GM18498 (cell line): ENCODE measurements at regions not wholly inside any gene's neighbourhood (a gene's known extent, or its start where the extent isn't known, plus 50 kb on each side); places are given as distances from the start of the nearest gene placed in this dataset.
"Not testable (repeated sequence)": the region's sequence is repeated elsewhere in the genome, so short reads cannot be mapped to it uniquely, and the experiment has no call there.

Experiments used
- ATAC-seq: cut with Tn5 transposase; IDR thresholded peaks from one replicate; pipeline ENCODE4 v1.9.1; 2021; ENCODE audit warnings: mild to moderate bottlenecking, moderate library complexity; ENCODE audit not compliant: unreplicated experiment

GRCh38 chr7:25580141-25580540 is 351.9 kb upstream of the NPVF start:
- no peak for ATAC-seq

- no peak for ATAC-seq
Observed at GRCh38 chr7:25583621-25584020, 355.3 kb upstream of the NPVF start.

DNA sequence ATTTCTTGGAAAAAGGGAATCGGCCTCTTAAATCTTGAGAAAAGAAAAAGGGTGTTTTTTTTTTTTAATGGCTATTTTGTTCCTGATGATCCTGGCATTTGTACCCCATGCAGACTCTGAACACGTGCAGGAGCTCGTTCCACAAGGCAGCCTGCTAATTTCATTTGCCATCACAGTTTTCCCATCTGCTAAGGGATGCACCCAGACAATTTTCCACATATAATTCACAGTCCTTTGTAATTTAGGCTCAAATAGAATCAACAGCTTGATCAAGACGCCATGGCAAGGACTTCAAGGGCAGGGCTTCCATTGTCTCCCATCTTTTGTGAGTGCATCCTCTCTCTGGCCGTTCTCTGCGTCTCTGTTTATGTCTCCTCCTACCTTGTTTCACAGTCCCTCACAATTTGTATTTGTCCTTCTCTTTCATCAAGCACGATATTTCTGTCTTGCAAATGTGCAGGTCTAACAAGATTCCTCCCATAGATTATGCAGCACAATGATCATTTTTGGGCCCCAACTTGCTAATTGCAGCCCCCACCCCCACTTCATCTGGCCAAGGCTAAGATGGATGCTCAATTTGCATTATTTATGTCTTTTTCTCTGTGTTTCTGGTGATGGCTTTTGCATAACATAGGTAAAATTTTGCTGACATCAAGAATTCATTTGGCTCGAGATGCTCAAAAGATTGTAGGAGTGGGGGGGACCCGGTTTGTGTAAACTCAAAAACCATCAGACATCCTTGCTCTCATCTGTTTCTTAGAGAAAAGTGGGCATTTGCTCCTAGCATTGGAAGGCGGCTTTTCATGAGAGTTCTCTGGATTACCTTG is 356.0 kb upstream of the NPVF start:
- ATAC-seq, result no peak

DNA sequence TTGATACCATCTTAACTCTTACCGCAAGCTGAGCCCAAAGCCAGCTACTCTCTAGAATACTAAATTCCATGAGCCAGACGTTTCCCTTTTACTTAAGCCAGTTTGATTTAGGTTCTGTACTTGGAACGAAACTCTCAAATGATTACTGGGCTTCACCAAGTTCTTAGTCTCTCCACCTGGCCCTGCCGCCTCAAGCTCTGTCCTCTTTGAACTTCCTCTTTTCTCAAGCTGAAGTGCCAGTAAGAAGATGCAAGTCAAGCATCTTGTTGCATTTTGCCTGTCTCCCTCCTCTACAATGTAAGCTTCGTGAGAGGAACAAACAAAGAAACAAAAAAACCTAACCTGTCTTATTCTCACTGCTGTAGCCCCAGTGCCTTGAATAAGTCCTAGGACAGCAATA is 358.2 kb upstream of the NPVF start:
- no peak for ATAC-seq

DNA sequence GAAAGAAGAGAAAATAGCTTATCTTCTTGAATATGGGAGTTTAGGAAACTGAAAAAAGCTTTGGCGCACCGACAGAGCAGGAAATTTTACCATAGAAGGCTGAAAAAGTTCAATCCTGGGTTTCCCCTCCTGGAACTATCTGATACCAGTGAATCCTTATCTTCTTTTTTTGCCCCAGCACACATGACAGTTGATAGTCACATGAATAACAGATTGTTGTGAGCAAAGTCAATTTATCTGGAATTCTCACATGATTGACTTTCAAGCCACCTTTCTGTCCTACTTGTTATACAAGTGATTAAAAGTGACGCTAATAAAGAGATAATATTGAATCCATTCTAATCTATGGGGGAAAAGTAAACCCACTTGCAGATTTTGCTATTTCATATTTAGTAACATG is 365.8 kb upstream of the NPVF start:
- ATAC-seq, result no peak

DNA sequence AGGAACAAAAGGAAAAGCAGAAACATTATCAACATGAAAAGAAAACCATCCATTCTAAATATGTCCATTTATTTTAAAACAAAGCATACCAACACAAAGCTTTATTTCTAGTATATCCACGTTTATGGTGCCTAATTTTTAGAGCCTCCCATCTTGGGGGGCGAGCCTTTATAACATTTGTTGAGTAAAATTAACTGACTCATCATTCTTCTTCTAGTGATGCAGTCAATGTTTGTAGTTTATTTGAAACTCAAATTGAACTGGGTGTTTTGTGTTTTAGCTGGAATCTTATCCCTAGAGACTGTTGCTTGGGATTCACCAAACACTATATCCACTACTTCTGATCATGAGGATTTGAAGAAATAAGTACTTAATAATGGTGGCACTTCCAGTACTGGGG is 366.4 kb upstream of the NPVF start:
- ATAC-seq, result no peak

DNA sequence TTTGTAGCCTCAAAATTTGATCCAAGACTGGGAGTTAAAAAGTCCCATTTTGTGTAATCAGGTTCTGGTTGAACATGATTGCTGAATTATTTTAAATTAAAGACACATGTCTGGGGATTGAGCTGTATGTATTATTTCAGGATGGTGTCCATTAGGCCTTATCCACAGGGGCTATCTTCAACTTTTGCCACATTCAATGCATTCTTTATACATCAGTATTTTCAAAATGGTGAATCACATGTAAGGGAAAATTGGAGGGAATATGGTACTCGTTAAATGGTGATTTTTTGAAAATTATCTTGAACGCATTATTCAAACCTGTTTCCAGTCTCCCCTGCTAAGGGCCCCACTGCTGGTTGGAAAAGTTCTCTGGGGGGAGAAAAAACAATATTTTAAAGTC is 367.7 kb upstream of the NPVF start:
- no peak for ATAC-seq

DNA sequence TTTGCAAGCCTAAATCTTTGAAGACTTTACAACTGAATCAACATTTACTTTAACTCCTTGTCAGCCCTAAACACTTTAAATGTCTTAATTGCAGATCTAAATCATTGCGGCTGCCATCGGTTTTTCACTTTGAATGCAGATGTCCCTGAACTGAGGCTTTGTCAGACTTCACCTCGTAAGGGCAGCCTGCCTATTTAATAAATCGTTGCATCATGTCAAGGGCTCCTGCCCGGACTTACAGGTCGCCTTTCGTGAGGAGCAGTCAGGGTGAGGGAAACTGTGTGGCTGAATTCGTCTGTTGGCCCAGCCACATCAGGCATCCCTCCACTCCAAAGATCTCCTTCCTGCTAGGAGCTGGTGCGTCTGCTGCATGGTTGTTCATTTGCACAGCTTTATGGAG is 368.2 kb upstream of the NPVF start:
- no peak for ATAC-seq

DNA sequence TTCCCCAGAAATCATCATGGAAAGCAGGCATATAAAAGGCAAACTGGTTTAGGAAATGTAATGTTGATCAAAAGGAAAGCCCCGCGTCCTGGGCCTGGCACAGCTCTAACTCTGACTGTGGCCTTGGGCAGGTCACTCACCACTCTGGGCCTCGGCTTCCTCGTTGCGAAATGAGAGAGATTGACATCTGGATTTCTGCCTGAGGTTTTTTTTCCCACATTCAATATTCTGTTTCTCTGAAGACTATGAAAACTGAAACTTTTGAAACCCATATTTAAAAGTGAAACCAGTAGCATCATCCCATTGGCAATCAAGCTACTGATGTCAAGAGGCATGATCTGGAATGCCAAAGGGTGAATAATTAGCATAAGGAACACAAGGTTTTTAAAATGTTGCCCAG is 369.7 kb upstream of the NPVF start:
- ATAC-seq, result no peak

GRCh38 chr7:25598765-25599164 is 370.5 kb upstream of the NPVF start:
- no peak for ATAC-seq

GRCh38 chr7:25600262-25600920 is 372.1 kb upstream of the NPVF start:
- ATAC-seq, result no peak

- ATAC-seq, result not testable (repeated sequence)
Observed at GRCh38 chr7:25602730-25603426, 374.6 kb upstream of the NPVF start.

DNA sequence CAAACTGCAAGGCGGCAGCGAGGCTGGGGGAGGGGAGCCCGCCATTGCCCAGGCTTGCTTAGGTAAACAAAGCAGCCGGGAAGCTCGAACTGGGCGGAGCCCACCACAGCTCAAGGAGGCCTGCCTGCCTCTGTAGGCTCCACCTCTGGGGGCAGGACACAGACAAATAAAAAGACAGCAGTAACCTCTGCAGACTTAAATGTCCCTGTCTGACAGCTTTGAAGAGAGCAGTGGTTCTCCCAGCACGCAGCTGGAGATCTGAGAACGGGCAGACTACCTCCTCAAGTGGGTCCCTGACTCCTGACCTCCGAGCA is 375.1 kb upstream of the NPVF start:
- not testable (repeated sequence) for ATAC-seq

DNA sequence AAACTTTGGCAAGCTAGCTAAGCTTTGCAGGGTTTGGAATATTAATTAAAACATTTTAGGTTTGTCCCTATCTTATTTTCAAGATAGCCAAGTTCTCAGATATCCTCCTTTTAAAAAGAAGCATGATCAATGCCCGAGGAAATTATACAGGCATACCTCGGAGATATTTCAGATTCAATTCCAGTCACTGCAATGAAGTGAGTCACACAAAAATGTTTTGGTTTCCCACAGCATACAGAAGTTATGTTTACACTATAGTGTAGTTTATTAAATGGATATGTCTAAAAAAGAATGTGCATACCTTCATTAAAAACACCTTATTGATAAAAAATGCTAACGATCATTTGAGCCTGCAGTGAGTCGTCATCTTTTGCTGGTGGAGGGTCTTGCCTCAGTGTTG is 382.9 kb upstream of the NPVF start:
- ATAC-seq, result no peak

DNA sequence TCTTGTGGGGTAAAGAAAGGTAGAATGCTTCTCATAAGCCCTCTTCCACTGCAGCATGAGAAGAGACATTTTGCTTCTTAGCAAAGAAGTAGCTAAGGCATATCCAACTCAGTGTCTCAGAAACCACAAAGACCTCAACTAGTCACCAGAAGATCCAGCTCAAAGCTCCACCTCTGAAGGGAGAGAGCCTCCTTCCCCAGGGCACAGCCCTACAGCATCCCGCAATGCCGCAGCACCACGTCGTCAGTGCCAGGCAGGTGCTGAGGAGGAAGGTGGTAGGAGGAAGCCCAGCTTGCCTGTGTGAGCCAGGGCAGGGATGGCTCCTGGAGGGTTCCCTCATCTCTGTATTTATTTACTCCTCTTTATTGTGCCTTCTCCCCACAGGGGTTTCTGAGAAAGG is 385.6 kb upstream of the NPVF start:
- ATAC-seq, result no peak

GRCh38 chr7:25614415-25614814 is 386.1 kb upstream of the NPVF start:
- no peak for ATAC-seq

DNA sequence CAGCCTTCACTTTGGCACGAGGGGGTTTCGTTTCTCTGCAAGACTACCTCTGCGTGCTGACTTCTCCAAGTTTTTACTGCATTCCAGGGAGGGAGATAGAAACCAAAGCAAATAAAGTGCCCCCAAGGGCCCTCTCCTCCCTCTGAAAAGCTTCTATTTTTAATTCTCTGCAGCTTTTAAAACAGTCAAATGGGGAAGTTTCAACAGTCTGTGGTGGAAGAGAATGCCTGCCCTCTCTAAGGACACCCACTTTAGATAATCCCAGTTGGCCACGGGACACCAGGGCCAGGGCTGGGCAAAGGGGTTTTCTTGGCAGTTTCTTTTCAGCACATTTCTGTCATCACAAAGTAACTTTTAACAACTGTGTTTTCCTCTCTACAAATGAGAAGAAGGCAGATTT is 386.7 kb upstream of the NPVF start:
- ATAC-seq, result no peak

- ATAC-seq, result no peak
Observed at GRCh38 chr7:25615593-25615992, 387.3 kb upstream of the NPVF start.

- no peak for ATAC-seq
Observed at GRCh38 chr7:25617214-25617613, 388.9 kb upstream of the NPVF start.

- no peak for ATAC-seq
Observed at GRCh38 chr7:25617673-25618072, 389.4 kb upstream of the NPVF start.

GRCh38 chr7:25619381-25619780 is 391.1 kb upstream of the NPVF start:
- ATAC-seq, result no peak
